Subcutaneous abdominal adipose tissue (tissue), 5 donors: ENCODE measurements at regions not wholly inside any gene's neighbourhood (a gene's known extent, or its start where the extent isn't known, plus 50 kb on each side); places are given as distances from the start of the nearest gene placed in this dataset.

Experiments used
- H3K27ac ChIP-seq: one replicate; pipeline ENCODE4 v1.7.0; 2013; ENCODE audit warnings: low read depth, mild to moderate bottlenecking, inconsistent platforms, low read length, moderate library complexity
- H3K27me3 ChIP-seq, 5 donors: one replicate each; pipeline ENCODE4 v1.7.0; 2013; ENCODE audit warnings: low read length in 5 of 5, inconsistent platforms in 1 of 5; ENCODE audit not compliant: control insufficient read depth in 5 of 5, insufficient read depth in 4 of 5
- H3K36me3 ChIP-seq, 5 donors: one replicate each; pipeline ENCODE4 v1.7.0; 2013; ENCODE audit warnings: low read length in 5 of 5; ENCODE audit not compliant: control insufficient read depth in 5 of 5, insufficient read depth in 5 of 5
- H3K4me1 ChIP-seq, 5 donors: one replicate each; pipeline ENCODE4 v1.7.0; 2013; ENCODE audit warnings: low read length in 5 of 5, mild to moderate bottlenecking in 3 of 5, moderate library complexity in 1 of 5; ENCODE audit not compliant: control insufficient read depth in 5 of 5, insufficient read depth in 5 of 5
- H3K4me3 ChIP-seq, 5 donors: one replicate each; pipeline ENCODE4 v1.7.0; 2013; ENCODE audit warnings: low read length in 5 of 5, low read depth in 1 of 5
- H3K9ac ChIP-seq, 5 donors: one replicate each; pipeline ENCODE4 v1.7.0; 2013; ENCODE audit warnings: low read length in 5 of 5, mild to moderate bottlenecking in 4 of 5, moderate library complexity in 3 of 5
- H3K9me3 ChIP-seq, 5 donors: one replicate each; pipeline ENCODE4 v1.7.0; 2013; ENCODE audit warnings: low read length in 5 of 5; ENCODE audit not compliant: control insufficient read depth in 5 of 5
- donor health status: healthy.
- donor health status: healthy.
- donor health status: healthy.
- donor health status: healthy.
- donor health status: healthy.

- H3K4me1 ChIP-seq: peaks cover 0 to 8% (median 5%) of the 10 kb centered on the region in 5 donors
- no peak overlapping the region for H3K27ac ChIP-seq
- H3K9me3 ChIP-seq: no peaks in the 10 kb centered on the region
- no peak overlapping the region for H3K9ac ChIP-seq
- H3K27me3 ChIP-seq: no peaks in the 10 kb centered on the region
- H3K4me3 ChIP-seq: peak overlapping the region in 1 of 5 donors; percentile 26
- H3K36me3 ChIP-seq: no peaks in the 10 kb centered on the region
Observed at GRCh38 chr15:91609966-91610365, 243.5 kb upstream of the SLCO3A1 start.

GRCh38 chr15:91611561-91612323, 241.8 kb upstream of the SLCO3A1 start:
- no peaks in the 10 kb centered on the region for H3K27me3 ChIP-seq
- H3K27ac ChIP-seq: no peak overlapping the region
- H3K9ac ChIP-seq: no peak overlapping the region
- H3K4me3 ChIP-seq: no peak overlapping the region
- H3K36me3 ChIP-seq: no peaks in the 10 kb centered on the region
- peaks cover 0 to 8% (median 5%) of the 10 kb centered on the region in 5 donors for H3K4me1 ChIP-seq
- H3K9me3 ChIP-seq: no peaks in the 10 kb centered on the region

DNA sequence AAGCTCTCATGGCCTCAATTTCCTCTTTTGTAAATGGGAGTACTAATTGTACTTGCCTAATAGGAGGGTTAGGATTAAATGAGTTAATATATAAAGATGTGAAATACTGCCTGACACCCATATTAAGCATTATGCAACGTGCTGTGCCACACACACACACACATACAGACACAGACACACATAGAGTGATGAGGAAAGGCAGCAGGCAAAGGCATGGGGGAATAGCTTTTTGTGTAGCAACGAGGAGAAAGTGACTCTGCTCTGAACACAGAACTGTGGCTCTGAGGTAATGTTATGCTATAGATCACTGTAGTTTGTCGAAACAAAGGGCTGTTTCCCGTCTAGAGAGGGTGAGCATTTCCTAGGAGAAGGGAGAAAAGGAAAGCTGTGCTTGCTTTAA, 233.3 kb upstream of the SLCO3A1 start:
- H3K36me3 ChIP-seq: no peaks in the 10 kb centered on the region
- no peak overlapping the region for H3K27ac ChIP-seq
- peaks cover 0 to 8% (median 0%) of the 10 kb centered on the region in 5 donors for H3K9me3 ChIP-seq
- peaks cover 0 to 4% (median 0%) of the 10 kb centered on the region in 5 donors for H3K27me3 ChIP-seq
- no peak overlapping the region for H3K4me3 ChIP-seq
- no peaks in the 10 kb centered on the region for H3K4me1 ChIP-seq
- H3K9ac ChIP-seq: no peak overlapping the region

DNA sequence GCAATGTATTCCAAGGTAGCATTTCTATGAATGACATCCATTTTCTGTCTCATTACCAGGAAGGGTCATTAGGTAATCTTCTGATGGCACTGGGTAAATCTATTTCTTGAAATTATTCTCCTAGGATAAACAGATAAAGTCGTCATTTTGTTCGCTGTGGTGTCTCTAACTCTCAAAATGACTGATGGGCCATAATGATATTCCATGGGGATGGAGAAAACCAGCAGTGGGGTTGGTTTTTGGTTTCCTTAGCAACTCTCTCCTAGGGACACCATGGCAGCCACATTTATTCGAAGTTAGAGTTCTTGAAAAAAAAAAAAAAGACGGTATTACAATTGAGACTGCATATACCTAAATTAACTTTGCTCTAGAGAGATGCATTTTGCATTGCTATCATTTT, 231.3 kb upstream of the SLCO3A1 start:
- Histone ChIP-seq H3K4me1 (no peaks in the 10 kb centered on the region), H3K9ac (no peak overlapping the region), H3K27ac (no peak overlapping the region), H3K36me3 (no peaks in the 10 kb centered on the region), H3K27me3 (peaks cover 0 to 4% (median 0%) of the 10 kb centered on the region in 5 donors), H3K9me3 (peaks cover 0 to 8% (median 0%) of the 10 kb centered on the region in 5 donors), H3K4me3 (no peak overlapping the region)

DNA sequence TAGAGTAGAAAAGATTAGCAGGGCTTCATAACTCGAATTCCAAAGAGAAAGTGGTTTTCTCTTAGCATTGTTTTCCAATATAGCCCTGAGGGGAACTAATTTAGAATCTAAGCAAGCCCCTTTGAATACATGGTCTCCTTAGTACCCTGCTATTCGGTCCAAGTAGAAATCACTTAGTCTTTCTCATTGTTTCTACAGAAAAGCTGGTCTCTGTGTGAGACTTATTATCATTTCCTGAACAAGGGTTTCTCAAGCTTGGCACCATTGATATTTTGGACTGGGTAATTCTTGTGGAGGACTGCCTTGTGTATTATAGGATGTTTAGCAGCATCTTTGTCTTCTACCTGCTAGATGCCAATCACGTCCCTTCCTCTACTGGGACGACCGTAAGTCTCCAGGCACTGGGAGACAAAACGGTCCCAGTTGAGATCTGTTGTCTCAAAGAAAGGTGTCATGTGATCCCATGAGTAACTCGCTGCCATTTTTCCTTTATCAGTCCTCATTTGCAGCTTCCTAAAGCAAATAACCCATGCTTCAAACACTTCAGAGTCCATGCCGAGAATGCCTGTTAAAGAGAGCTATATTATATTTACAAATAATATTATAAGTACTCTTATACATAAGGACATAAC, 230.7 kb upstream of the SLCO3A1 start:
- H3K4me3 ChIP-seq: no peak overlapping the region
- peaks cover 0 to 4% (median 3%) of the 10 kb centered on the region in 5 donors for H3K4me1 ChIP-seq
- H3K9me3 ChIP-seq: peaks cover 0 to 8% (median 0%) of the 10 kb centered on the region in 5 donors
- H3K27ac ChIP-seq: no peak overlapping the region
- no peaks in the 10 kb centered on the region for H3K36me3 ChIP-seq
- H3K9ac ChIP-seq: no peak overlapping the region
- peaks cover 0 to 4% (median 0%) of the 10 kb centered on the region in 5 donors for H3K27me3 ChIP-seq

- H3K4me1 ChIP-seq: peaks cover 0 to 6% (median 4%) of the 10 kb centered on the region in 5 donors
- no peak overlapping the region for H3K9ac ChIP-seq
- no peaks in the 10 kb centered on the region for H3K36me3 ChIP-seq
- H3K4me3 ChIP-seq: no peak overlapping the region
- H3K9me3 ChIP-seq: peaks cover 0 to 3% (median 0%) of the 10 kb centered on the region in 5 donors
- peaks cover 0 to 4% (median 0%) of the 10 kb centered on the region in 5 donors for H3K27me3 ChIP-seq
- H3K27ac ChIP-seq: no peak overlapping the region
Observed at GRCh38 chr15:91624353-91624968, 229.0 kb upstream of the SLCO3A1 start.

DNA sequence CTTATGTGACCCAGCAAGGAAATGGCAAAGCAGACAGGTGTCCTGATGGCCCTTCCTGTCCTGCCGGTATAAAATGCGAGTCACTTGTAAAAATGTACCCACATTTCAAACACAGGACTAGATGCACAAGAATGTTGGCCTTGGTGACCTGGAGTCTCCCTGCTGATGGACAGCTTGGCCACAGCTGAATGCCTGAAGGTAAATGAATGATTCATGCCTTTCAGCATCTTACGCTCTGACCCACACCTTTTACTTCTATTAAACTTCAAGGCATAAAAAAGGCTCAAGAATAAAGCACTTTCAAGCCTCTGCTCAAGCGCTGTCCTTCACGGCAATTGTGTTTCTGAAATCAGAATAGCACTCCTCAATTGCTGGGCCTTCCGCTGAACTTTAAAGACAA, 228.0 kb upstream of the SLCO3A1 start:
- Histone ChIP-seq H3K9me3 (peaks cover 0 to 3% (median 0%) of the 10 kb centered on the region in 5 donors), H3K9ac (no peak overlapping the region), H3K27me3 (peaks cover 0 to 4% (median 0%) of the 10 kb centered on the region in 5 donors)

GRCh38 chr15:91627473-91628278, 225.8 kb upstream of the SLCO3A1 start:
- Histone ChIP-seq H3K36me3 (no peaks in the 10 kb centered on the region), H3K9me3 (peaks cover 0 to 3% (median 0%) of the 10 kb centered on the region in 5 donors), H3K27me3 (no peaks in the 10 kb centered on the region), H3K4me3 (no peak overlapping the region), H3K27ac (no peak overlapping the region), H3K9ac (no peak overlapping the region), H3K4me1 (peaks cover 0 to 6% (median 4%) of the 10 kb centered on the region in 5 donors)

More for the DNA sequence above, 228.0 kb upstream of the SLCO3A1 start:
- H3K27ac ChIP-seq: no peak overlapping the region
- no peaks in the 10 kb centered on the region for H3K36me3 ChIP-seq
- peaks cover 0 to 6% (median 4%) of the 10 kb centered on the region in 5 donors for H3K4me1 ChIP-seq
- H3K4me3 ChIP-seq: no peak overlapping the region

GRCh38 chr15:91630090-91630489, 223.4 kb upstream of the SLCO3A1 start:
- Histone ChIP-seq H3K4me1 (peaks cover 0 to 6% (median 4%) of the 10 kb centered on the region in 5 donors), H3K9me3 (peaks cover 0 to 3% (median 0%) of the 10 kb centered on the region in 5 donors), H3K27ac (no peak overlapping the region), H3K4me3 (no peak overlapping the region), H3K36me3 (no peaks in the 10 kb centered on the region), H3K9ac (no peak overlapping the region), H3K27me3 (no peaks in the 10 kb centered on the region)
